ENCODE measurements at regions not wholly inside any gene's neighbourhood (a gene's known extent, or its start where the extent isn't known, plus 50 kb on each side); places are given as distances from the start of the nearest gene placed in this dataset.

- peak; percentile 29 to 31 for DNase-seq (ENCODE audit: low spot score in 2 of 2)
- no peak for TF ChIP-seq POLR2A (IDR thresholded peaks at IDR 0.05)
- TF ChIP-seq EP300 (IDR thresholded peaks at IDR 0.05), result no peak
- no peak for TF ChIP-seq CTCF (IDR thresholded peaks at IDR 0.05)
- no peak for TF ChIP-seq POLR2AphosphoS5 (IDR thresholded peaks at IDR 0.05)
- 97% methylated on average over 11 of the region's 11 CpGs for WGBS
Measured at GRCh38 chr1:47675721-47676120, 237.9 kb downstream of the FOXD2 start.

GRCh38 chr1:47676311-47677054, 238.6 kb downstream of the FOXD2 start:
- Histone ChIP-seq H3K27ac (no peak overlapping the region), H3K4me3 (no peak overlapping the region), H3K9me3 (no peaks in the 10 kb centered on the region), H3K4me1 (no peaks in the 10 kb centered on the region), H3K36me3 (no peaks in the 10 kb centered on the region), H3K27me3 (peaks cover 3% of the 10 kb centered on the region)
- peak; percentile 47 to 48 for DNase-seq (ENCODE audit: low spot score in 2 of 2)
- 90% methylated on average over 14 of the region's 14 CpGs for WGBS
- TF ChIP-seq EP300 (IDR thresholded peaks at IDR 0.05), result no peak
- no peak for TF ChIP-seq POLR2AphosphoS5 (IDR thresholded peaks at IDR 0.05)
- no peak for TF ChIP-seq CTCF (IDR thresholded peaks at IDR 0.05)
- no peak for TF ChIP-seq POLR2A (IDR thresholded peaks at IDR 0.05)

More at GRCh38 chr1:47675721-47676120, 237.9 kb downstream of the FOXD2 start:
- H3K27ac ChIP-seq, result no peak overlapping the region
- no peaks in the 10 kb centered on the region for H3K4me1 ChIP-seq
- peaks cover 3% of the 10 kb centered on the region for H3K27me3 ChIP-seq
- no peaks in the 10 kb centered on the region for H3K36me3 ChIP-seq
- H3K9me3 ChIP-seq, result no peaks in the 10 kb centered on the region
- H3K4me3 ChIP-seq, result no peak overlapping the region

GRCh38 chr1:47677241-47677940, 239.5 kb downstream of the FOXD2 start:
- peak; percentile 38 to 57 for DNase-seq (ENCODE audit: low spot score in 2 of 2)
- TF ChIP-seq POLR2AphosphoS5 (IDR thresholded peaks at IDR 0.05) (no peak), EP300 (IDR thresholded peaks at IDR 0.05) (no peak), CTCF (IDR thresholded peaks at IDR 0.05) (no peak), POLR2A (IDR thresholded peaks at IDR 0.05) (no peak)
- Histone ChIP-seq H3K9me3 (no peaks in the 10 kb centered on the region), H3K4me3 (no peak overlapping the region), H3K27me3 (peaks cover 3% of the 10 kb centered on the region), H3K4me1 (no peaks in the 10 kb centered on the region), H3K36me3 (no peaks in the 10 kb centered on the region), H3K27ac (no peak overlapping the region)
- 83% methylated on average over 24 of the region's 24 CpGs for WGBS

- WGBS, result 86% methylated on average over 4 of the region's 4 CpGs
- no peak overlapping the region for H3K4me3 ChIP-seq
- H3K27ac ChIP-seq, result no peak overlapping the region
- no peaks in the 10 kb centered on the region for H3K4me1 ChIP-seq
- peaks cover 3% of the 10 kb centered on the region for H3K27me3 ChIP-seq
- H3K9me3 ChIP-seq, result no peaks in the 10 kb centered on the region
- no peak for TF ChIP-seq POLR2AphosphoS5 (IDR thresholded peaks at IDR 0.05)
- no peak for TF ChIP-seq EP300 (IDR thresholded peaks at IDR 0.05)
- TF ChIP-seq CTCF (IDR thresholded peaks at IDR 0.05), result no peak
- TF ChIP-seq POLR2A (IDR thresholded peaks at IDR 0.05), result no peak
- H3K36me3 ChIP-seq, result no peaks in the 10 kb centered on the region
- DNase-seq (ENCODE audit: low spot score in 2 of 2), result peak in 1 of 2 donors; percentile 24
Measured at GRCh38 chr1:47678464-47678980, 240.7 kb downstream of the FOXD2 start.

- H3K9me3 ChIP-seq, result no peaks in the 10 kb centered on the region
- no peak overlapping the region for H3K4me3 ChIP-seq
- H3K4me1 ChIP-seq, result no peaks in the 10 kb centered on the region
- no peak overlapping the region for H3K27ac ChIP-seq
- no peaks in the 10 kb centered on the region for H3K36me3 ChIP-seq
- WGBS, result 60% methylated on average over 6 of the region's 6 CpGs
- H3K27me3 ChIP-seq, result peaks cover 3% of the 10 kb centered on the region
- TF ChIP-seq EP300 (IDR thresholded peaks at IDR 0.05) (no peak), CTCF (IDR thresholded peaks at IDR 0.05) (no peak), POLR2AphosphoS5 (IDR thresholded peaks at IDR 0.05) (no peak), POLR2A (IDR thresholded peaks at IDR 0.05) (no peak)
- peak in 1 of 2 donors; percentile 46 for DNase-seq (ENCODE audit: low spot score in 2 of 2)
Measured at GRCh38 chr1:47679301-47679791, 241.5 kb downstream of the FOXD2 start.

All from suprapubic skin (tissue), 4 donors.